NCI-H460 (cell line): ENCODE measurements at regions not wholly inside any gene's neighbourhood (a gene's known extent, or its start where the extent isn't known, plus 50 kb on each side); places are given as distances from the start of the nearest gene placed in this dataset.
"Not testable (repeated sequence)": the region's sequence is repeated elsewhere in the genome, so short reads cannot be mapped to it uniquely, and the experiment has no call there.

Experiments used
- DNase-seq: peaks from one replicate; pipeline ENCODE4 v3.0.0-alpha.2; 2016; ENCODE audit warnings: low read depth; ENCODE audit errors: extremely low read depth

GRCh38 chr3:144948711-144949110 is 977.1 kb downstream of the DIPK2A start:
- DNase-seq = no peak

- no peak for DNase-seq
Observed at GRCh38 chr3:144953959-144954358, 982.3 kb downstream of the DIPK2A start.

DNA sequence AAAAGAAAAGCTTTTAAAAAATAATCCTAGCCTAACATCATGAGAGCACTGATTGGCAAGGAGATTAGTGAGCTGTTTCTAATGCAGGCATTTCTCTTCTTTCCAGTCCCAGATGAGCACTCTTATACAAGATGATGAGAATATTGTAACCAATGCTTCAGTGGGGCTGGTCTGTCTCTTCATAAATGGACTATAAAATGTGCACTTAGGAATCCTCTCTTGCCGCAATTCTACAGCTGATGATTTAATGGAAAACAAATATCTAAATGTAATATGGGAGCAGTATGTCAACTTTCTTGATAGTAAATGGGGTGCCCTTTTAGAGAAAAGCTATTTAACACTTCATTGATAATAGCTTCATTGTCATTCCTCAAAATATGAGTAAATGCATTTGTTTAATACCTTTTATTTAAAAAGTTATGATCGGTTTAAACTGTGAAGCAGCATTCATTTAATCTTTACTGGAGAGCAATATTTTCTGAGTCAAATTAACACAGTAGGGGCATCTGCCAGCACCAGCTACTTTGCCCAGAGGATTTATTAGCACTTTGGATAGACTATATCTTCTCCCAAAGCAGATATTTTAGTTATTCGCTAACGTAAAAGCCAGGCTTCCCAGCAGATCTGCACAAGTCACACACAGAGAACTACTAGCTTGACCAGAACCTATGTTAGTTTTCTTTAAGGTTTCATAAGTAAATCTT is 985.9 kb downstream of the DIPK2A start:
- no peak for DNase-seq

- DNase-seq = no peak
Observed at GRCh38 chr3:144963810-144964209, 992.2 kb downstream of the DIPK2A start.

DNA sequence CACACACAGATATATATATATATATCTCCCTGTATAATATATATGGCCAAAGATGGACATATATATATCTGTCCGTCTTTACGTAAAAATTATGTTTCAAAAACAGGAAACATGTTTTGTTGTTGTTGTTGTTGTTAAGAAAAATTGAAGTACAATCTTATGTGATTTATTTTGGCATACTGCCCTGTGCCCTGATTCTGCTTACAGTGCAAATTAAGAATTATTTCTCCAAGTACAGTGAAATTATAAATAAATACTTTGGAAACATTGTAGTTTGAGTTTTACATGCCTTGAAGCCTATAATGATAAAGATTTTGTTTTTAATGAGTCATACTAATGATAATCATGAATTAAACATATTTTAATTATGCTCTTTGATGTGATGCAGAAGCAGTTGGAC is 994.9 kb downstream of the DIPK2A start:
- no peak for DNase-seq

- no peak for DNase-seq
Observed at GRCh38 chr3:144968750-144969350, 997.2 kb downstream of the DIPK2A start.

GRCh38 chr3:144984481-144984880 is 1012.9 kb downstream of the DIPK2A start:
- DNase-seq = not testable (repeated sequence)

DNA sequence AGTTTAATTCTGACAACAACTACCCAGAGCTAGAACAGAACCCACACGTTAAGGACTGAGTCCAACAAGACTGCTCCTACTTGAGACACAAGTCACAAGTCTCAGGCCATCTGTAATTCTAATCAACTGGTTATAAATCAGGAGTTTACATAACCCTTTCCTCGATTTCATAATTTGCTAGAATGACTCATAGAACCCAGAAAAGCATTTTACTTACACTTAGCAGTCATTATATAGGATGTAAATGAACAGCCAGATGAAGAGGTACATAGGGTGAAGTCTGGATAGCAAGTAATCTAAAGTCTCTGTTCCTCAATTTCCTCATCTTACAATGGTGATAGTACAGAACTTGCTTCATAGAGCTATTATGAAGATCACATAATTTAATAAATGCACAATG is 1018.2 kb downstream of the DIPK2A start:
- no peak for DNase-seq

DNA sequence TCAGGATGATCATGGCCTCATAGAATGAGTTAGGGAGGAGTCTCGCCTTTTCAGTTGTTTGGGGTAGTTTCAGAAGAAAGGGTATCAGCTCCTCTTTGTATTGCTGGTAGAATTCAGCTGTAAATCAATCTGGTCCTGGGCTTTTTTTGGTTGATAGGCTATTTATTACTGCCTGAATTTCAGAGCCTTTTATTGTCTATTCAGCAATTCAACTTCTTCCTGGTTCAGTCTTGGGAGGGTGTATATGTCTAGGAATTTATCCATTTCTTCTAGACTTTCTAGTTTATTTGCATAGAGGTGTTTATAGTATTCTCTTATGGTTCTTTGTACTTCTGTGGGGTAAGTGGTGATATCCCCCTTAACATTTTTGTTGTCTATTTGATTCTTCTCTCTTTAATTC is 1024.2 kb downstream of the DIPK2A start:
- no peak for DNase-seq

DNA sequence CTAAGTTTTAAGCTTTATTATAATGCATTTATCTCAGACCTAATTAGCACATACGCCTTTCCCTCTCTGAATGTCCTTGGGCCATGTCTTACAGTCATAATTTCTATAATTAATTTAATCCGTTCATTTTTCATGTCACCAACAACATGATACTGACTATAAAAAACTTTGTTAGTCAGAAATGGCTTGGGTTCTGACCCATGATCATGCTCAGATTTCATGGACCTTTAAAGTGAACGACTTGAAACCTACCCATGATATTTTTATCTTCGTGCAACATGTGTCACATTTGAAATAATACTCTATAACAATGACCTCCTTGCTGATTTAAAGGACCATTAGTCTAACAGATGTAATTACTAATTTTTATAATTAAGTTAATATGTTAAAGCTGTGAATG is 1033.8 kb downstream of the DIPK2A start:
- no peak for DNase-seq

- no peak for DNase-seq
Observed at GRCh38 chr3:145006271-145006670, 1034.6 kb downstream of the DIPK2A start.

DNA sequence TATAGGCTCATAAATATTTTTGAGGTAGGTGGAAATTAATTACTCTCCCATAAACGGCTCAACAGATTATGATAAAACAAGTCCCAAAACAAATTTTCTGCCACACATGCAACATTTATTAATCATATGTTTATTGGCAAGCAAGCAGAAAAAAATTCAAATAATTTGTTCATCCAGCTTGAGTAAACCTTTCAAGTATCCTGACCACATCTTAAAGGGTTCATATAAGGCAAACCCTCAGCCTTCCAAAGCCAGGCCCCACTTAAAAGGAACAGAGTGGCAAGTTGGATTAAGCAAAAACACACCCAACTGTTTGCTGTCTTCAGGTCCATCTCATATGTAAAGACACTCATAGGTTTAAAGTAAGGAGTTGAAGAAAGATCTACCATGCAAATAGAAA is 1042.3 kb downstream of the DIPK2A start:
- no peak for DNase-seq

DNA sequence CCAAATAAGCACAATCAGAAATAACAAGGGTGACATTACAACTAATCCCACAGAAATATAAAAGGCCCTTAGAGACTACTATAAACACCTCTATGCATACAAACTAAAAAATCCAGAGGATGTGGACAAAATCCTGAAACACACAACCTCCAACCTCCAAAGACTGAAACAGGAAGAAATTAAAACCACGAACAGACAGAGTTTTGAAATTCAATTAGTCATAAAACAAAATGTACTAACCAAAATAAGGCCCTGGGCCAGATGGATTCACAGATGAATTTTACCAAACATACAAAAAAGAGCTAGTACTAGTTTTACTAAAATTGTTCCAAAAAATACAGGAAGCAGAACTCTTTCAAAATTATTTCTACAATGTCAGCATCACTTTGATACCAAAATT is 1043.6 kb downstream of the DIPK2A start:
- no peak for DNase-seq

- no peak for DNase-seq
Observed at GRCh38 chr3:145017959-145018358, 1046.3 kb downstream of the DIPK2A start.

DNA sequence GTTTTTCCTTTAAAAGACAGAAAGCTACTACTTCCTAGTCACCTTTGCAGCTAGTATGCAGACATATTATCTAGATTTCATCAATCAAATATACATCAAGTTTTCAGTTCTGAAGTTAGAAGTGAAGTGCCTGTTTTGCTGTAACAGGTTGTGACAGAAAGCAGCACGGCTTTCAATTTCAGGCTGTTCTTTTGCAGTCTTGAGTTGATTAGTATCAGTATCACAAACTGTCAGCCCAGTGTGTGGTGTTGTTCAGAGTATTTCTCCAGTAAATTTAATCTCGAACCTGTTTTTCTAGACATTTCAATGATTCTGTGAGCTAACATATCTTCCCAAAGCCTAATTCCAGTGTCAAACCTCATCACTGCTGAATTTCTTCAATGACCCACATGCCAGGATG is 1050.8 kb downstream of the DIPK2A start:
- DNase-seq = no peak

DNA sequence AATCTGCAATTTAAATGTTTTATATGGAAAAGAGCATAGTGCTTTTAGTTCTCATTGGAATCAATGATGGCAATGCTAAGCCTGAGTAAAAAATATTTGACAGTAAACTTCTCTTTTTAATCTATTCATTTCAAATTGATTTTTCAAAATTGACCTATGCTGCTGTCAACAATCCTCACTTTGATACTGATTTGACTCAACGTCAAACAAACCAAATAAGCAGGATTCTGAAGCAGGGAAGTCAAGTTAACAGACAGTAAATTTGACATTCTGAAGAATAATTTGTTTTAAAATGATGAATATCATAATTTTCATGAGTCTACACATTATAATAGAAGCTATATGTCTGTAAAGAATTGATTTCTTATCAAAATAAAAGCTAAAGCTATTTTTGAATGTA is 1053.1 kb downstream of the DIPK2A start:
- DNase-seq = no peak

GRCh38 chr3:145027186-145027585 is 1055.6 kb downstream of the DIPK2A start:
- not testable (repeated sequence) for DNase-seq

DNA sequence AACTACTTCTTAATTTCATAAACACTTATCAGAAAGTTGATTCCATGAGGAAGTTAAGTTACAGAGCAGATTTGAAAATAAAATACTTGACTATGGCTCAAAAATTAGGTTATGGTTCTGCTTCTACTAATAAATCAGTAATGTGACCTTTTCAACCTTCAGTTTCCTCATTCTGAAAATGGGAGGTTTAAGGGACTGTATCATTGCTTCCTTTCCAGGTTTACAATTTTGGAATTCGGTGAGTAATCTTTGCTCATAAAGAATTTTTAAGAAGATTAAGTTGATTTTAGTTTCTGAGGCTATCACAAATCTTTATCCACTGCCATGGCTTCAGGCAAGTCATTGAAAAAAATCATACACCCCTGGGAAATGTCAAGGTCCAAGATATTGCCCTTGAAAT is 1061.2 kb downstream of the DIPK2A start:
- no peak for DNase-seq

DNA sequence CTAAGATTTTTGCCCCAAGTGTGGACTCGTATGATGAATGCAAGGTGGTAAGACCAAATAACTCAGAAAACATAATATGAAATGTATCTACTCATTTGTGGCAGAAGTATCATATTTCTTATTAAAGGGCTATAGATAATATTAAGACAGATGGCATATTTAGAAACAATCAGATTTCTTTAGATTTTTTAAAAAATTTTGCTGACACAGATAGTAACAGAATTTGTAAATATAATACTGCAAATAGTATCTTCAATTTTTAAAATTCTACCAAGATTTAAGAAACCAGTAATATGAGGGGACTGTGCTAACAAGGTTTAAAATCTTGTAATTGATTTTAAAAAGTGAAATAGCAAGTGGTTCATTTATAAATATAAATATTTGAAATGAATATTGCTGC is 1064.1 kb downstream of the DIPK2A start:
- DNase-seq = no peak

DNA sequence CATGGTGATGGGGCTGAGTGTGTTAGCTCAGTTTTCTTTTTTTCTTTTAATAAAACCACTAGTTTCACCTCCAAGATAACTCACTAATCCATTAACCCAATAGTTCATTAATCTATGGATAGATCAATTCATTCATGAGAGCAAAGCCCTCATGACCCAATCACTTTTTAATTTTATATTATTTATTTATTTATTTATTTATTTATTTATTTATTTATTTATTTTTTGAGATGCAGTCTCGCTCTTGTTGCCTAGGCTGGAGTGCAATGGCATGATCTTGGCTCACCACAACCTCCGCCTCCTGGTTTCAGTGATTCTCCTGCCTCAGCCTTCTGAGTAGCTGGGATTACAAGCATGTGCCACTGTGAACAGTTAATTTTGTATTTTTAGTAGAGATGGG is 1082.4 kb downstream of the DIPK2A start:
- not testable (repeated sequence) for DNase-seq

DNA sequence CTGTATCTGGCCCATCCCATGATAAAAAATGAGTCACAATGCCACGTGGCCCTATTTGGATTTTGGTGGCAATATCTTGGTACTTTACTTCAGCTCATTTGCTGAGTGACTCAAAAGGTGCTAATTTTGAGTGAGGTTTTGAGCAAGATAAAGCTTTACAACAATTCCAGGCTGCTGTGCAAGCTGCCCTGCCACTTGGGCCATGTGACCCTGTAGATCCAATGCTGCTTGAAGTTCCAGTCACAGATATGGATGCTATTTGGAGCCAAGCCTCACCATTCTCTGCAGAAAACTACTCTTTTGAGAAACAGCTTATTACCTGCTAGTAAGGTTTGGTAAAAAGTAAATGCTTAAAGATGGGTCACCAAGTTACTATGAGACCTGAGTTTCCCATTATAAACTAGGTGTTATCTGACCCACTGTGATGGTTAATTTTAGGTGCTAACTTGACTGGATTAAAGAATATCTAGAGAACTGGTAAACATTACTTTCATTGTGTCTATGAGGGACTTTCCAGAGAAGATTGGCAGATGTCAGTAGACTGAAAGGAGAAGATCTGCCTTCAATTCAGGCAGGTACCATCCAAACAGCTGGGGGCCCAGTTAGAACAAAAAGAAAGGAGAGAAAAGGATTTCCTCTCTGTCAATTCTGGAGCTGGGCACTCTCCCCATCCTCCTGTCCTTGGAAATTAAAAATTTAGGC is 1083.9 kb downstream of the DIPK2A start:
- no peak for DNase-seq

- DNase-seq = no peak
Observed at GRCh38 chr3:145058483-145058882, 1086.9 kb downstream of the DIPK2A start.
